ENCODE measurements at regions not wholly inside any gene's neighbourhood (a gene's known extent, or its start where the extent isn't known, plus 50 kb on each side); places are given as distances from the start of the nearest gene placed in this dataset.
"Not testable (repeated sequence)": the region's sequence is repeated elsewhere in the genome, so short reads cannot be mapped to it uniquely, and the experiment has no call there.

DNA sequence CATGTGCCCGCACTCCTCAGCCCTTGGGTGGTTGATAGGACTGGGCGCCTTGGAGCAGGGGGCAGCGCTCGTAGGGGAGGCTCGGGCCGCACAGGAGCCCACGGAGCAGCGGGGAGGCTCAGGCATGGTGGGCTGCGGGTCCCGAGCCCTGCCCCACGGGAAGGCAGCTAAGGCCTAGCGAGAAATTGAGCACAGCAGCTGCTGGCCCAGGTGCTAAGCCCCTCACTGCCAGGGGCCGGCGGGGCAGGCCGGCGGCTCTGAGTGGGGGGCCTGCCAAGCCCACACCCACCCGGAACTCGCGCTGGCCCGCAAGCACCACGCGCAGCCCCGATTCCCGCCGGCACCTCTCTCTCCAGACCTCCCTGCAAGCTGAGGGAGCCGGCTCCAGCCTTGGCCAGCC lies 86.7 kb upstream of the CDCA7L start:
- not testable (repeated sequence) for H3K4me1 ChIP-seq (ENCODE audit: insufficient read depth); ATAC-seq; H3K27ac ChIP-seq (ENCODE audit: low read depth); H3K4me3 ChIP-seq; H3K9me2 ChIP-seq (ENCODE audit: insufficient read depth); H3K4me1 Mint-ChIP-seq; H3K36me3 ChIP-seq (ENCODE audit: insufficient read depth); H3F3A ChIP-seq (replicated peaks; ENCODE audit: low read depth); H4K20me1 ChIP-seq (replicated peaks; ENCODE audit: insufficient read depth); H3K79me2 ChIP-seq (replicated peaks; ENCODE audit: insufficient read depth); DNase-seq (ENCODE audit: low spot score); H3K4me3 Mint-ChIP-seq; H3K4me2 ChIP-seq; H3K27ac Mint-ChIP-seq; H2AFZ ChIP-seq; H3K27me3 ChIP-seq (ENCODE audit: insufficient read depth); H3K27me3 Mint-ChIP-seq (ENCODE audit: insufficient read depth, low read depth, poor library complexity)
- H3K9me3 Mint-ChIP-seq, result peaks cover 48% of the 10 kb centered on the region
- peaks cover 34% of the 10 kb centered on the region for H3K36me3 Mint-ChIP-seq (ENCODE audit: low read depth)

DNA sequence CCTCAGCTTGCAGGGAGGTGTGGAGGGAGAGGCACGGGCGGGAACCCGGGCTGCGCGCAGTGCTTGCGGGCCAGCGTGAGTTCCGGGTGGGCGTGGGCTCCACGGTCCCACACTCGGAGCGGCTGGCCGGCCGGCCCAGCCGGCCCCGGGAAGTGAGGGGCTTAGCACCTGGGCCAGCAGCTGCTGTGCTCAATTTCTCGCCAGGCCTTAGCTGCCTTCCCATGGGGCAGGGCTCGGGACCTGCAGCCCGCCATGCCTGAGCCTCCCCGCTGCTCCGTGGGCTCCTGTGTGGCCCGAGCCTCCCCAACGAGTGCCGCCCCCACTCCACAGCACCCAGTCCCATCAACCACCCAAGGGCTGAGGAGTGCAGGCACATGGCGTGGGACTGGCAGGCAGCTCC lies 83.0 kb upstream of the CDCA7L start:
- Mint-ChIP-seq H3K36me3 (ENCODE audit: low read depth) (peaks cover 28% of the 10 kb centered on the region), H3K9me3 (peaks cover 52% of the 10 kb centered on the region)
- not testable (repeated sequence) for H3K4me1 ChIP-seq (ENCODE audit: insufficient read depth); ATAC-seq; H3K4me2 ChIP-seq; H3K4me3 Mint-ChIP-seq; H3K36me3 ChIP-seq (ENCODE audit: insufficient read depth); H2AFZ ChIP-seq; H3K4me1 Mint-ChIP-seq; H3K79me2 ChIP-seq (replicated peaks; ENCODE audit: insufficient read depth); H3K27me3 Mint-ChIP-seq (ENCODE audit: insufficient read depth, low read depth, poor library complexity); H3F3A ChIP-seq (replicated peaks; ENCODE audit: low read depth); H3K4me3 ChIP-seq; H4K20me1 ChIP-seq (replicated peaks; ENCODE audit: insufficient read depth); H3K9me2 ChIP-seq (ENCODE audit: insufficient read depth); DNase-seq (ENCODE audit: low spot score); H3K27ac Mint-ChIP-seq; H3K27ac ChIP-seq (ENCODE audit: low read depth); H3K27me3 ChIP-seq (ENCODE audit: insufficient read depth)

DNA sequence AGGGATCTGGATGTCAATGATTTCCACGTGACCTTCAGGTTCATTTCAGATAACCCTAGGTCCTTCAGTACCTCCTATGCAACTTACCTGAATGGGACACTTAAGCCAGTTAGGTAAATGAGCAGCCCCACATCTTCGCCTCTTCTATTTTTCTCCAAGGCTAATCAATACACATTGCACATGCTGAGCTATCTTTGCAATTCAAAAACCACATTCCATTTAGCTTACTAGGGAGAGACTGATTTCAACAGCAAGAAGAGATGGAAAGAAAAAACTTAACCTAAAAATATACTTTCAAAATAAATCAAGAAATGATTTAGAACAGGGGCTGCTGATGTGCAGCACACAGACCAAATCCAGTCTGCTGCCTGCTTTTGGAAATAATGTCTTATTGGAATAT lies 81.8 kb upstream of the CDCA7L start:
- Histone ChIP-seq H3K4me1 (ENCODE audit: insufficient read depth) (no peaks in the 10 kb centered on the region), H3F3A (replicated peaks; ENCODE audit: low read depth) (no peaks in the 10 kb centered on the region), H3K27ac (ENCODE audit: low read depth) (no peak overlapping the region), H4K20me1 (replicated peaks; ENCODE audit: insufficient read depth) (no peaks in the 10 kb centered on the region), H3K27me3 (ENCODE audit: insufficient read depth) (no peaks in the 10 kb centered on the region), H2AFZ (no peak overlapping the region), H3K36me3 (ENCODE audit: insufficient read depth) (no peaks in the 10 kb centered on the region; the same call in 1 of the 2 replicates), H3K9me2 (ENCODE audit: insufficient read depth) (peaks cover 2% of the 10 kb centered on the region; the same call in 1 of the 2 replicates), H3K79me2 (replicated peaks; ENCODE audit: insufficient read depth) (no peaks in the 10 kb centered on the region), H3K4me3 (no peak overlapping the region), H3K4me2 (no peak overlapping the region)
- no peak overlapping the region for H3K4me3 Mint-ChIP-seq
- H3K4me1 Mint-ChIP-seq, result peaks cover 5% of the 10 kb centered on the region; the same call in 1 of the 3 replicates
- no peak overlapping the region for H3K27ac Mint-ChIP-seq
- ATAC-seq (no peak), DNase-seq (ENCODE audit: low spot score) (no peak)
- peaks cover 9% of the 10 kb centered on the region for H3K27me3 Mint-ChIP-seq (ENCODE audit: insufficient read depth, low read depth, poor library complexity)
- TF ChIP-seq JUNB (IDR thresholded peaks at IDR 0.05; ENCODE audit: unreplicated experiment) (no peak), CREB1 (CRISPR knock-in tag; IDR thresholded peaks at IDR 0.05; ENCODE audit: low read depth) (no peak)
- TF ChIP-seq, protein P1, sequence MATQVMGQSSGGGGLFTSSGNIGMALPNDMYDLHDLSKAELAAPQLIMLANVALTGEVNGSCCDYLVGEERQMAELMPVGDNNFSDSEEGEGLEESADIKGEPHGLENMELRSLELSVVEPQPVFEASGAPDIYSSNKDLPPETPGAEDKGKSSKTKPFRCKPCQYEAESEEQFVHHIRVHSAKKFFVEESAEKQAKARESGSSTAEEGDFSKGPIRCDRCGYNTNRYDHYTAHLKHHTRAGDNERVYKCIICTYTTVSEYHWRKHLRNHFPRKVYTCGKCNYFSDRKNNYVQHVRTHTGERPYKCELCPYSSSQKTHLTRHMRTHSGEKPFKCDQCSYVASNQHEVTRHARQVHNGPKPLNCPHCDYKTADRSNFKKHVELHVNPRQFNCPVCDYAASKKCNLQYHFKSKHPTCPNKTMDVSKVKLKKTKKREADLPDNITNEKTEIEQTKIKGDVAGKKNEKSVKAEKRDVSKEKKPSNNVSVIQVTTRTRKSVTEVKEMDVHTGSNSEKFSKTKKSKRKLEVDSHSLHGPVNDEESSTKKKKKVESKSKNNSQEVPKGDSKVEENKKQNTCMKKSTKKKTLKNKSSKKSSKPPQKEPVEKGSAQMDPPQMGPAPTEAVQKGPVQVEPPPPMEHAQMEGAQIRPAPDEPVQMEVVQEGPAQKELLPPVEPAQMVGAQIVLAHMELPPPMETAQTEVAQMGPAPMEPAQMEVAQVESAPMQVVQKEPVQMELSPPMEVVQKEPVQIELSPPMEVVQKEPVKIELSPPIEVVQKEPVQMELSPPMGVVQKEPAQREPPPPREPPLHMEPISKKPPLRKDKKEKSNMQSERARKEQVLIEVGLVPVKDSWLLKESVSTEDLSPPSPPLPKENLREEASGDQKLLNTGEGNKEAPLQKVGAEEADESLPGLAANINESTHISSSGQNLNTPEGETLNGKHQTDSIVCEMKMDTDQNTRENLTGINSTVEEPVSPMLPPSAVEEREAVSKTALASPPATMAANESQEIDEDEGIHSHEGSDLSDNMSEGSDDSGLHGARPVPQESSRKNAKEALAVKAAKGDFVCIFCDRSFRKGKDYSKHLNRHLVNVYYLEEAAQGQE (IDR thresholded peaks at IDR 0.05; ENCODE audit: unreplicated experiment), result no peak
- peaks cover 41% of the 10 kb centered on the region for H3K9me3 Mint-ChIP-seq
- peaks cover 19% of the 10 kb centered on the region for H3K36me3 Mint-ChIP-seq (ENCODE audit: low read depth)

Measured in GM23338 (cell line).